Esophagus muscularis mucosa (tissue), 4 donors: ENCODE measurements at regions not wholly inside any gene's neighbourhood (a gene's known extent, or its start where the extent isn't known, plus 50 kb on each side); places are given as distances from the start of the nearest gene placed in this dataset.

Experiments used
- DNase-seq: peaks from one replicate; pipeline ENCODE4 v3.0.0-alpha.2; 2017; ENCODE audit errors: extremely low spot score
- H3K27ac ChIP-seq, 4 donors: fragments of 200-600 bp; sonication (generic); replicated peaks in 1 of 4; 1 replicate in 3 of 4; 2 replicates in 1 of 4; pipeline ENCODE4 v1.5.1; 2016 to 2019; ENCODE audit warnings: mild to moderate bottlenecking in 1 of 4
- H3K27me3 ChIP-seq, 4 donors: fragments of 200-600 bp; sonication (generic); one replicate each; pipeline versions ENCODE4 v1.5.1 to v1.6.0; 2016 to 2019
- H3K36me3 ChIP-seq, 4 donors: fragments of 200-600 bp; sonication (generic); one replicate each; pipeline ENCODE4 v1.5.1; 2016 to 2019
- H3K4me1 ChIP-seq, 4 donors: fragments of 200-600 bp; sonication (generic); one replicate each; pipeline ENCODE4 v1.5.1; 2016 to 2019
- H3K4me3 ChIP-seq, 4 donors: fragments of 200-600 bp; sonication (generic); 1 replicate in 2 of 4; 2 replicates in 2 of 4; pipeline ENCODE4 v1.5.1; 2016 to 2019; ENCODE audit warnings: mild to moderate bottlenecking in 4 of 4, moderate library complexity in 1 of 4
- H3K9me3 ChIP-seq, 4 donors: fragments of 200-600 bp; sonication (generic); 1 replicate in 3 of 4; 2 replicates in 1 of 4; pipeline ENCODE4 v1.5.1; 2016 to 2019
- EP300 ChIP-seq: sonication (generic); formaldehyde crosslinking; IDR thresholded peaks from one replicate; pipeline ENCODE4 v1.6.1; 2017; ENCODE audit warnings: antibody characterized with exemption
- POLR2A ChIP-seq: fragments of 450-650 bp; IDR thresholded peaks from one replicate; pipeline ENCODE4 v1.6.1; 2017; ENCODE audit warnings: antibody characterized with exemption, moderate library complexity, mild to moderate bottlenecking, low read depth
- POLR2AphosphoS5 ChIP-seq, 2 donors: sonication (generic); formaldehyde crosslinking; IDR thresholded peaks; one replicate each; pipeline ENCODE4 v1.6.1; 2017; ENCODE audit warnings: antibody characterized with exemption in 2 of 2
- WGBS: methylation state at CpG from one replicate; pipeline ENCODE4 v1.1.5; 2018; 5-methylcytosine and 5-hydroxymethylcytosine counted together
- intact Hi-C: fragments of 100-400 bp; cut with DNase I; formaldehyde crosslinking; loops from one replicate; pipeline ENCODE4 v1.15.1; 2023
- TF ChIP-seq, protein P1 (sequence below), 3 experiments: fragments of 200-600 bp in 2 of 3; fragments of 450-650 bp in 1 of 3; sonication (generic) in 2 of 3; IDR thresholded peaks; one replicate each; pipeline ENCODE4 v1.5.1; 2017 to 2019; ENCODE audit warnings: antibody characterized with exemption in 3 of 3, mild to moderate bottlenecking in 2 of 3, moderate library complexity in 1 of 3

DNA sequence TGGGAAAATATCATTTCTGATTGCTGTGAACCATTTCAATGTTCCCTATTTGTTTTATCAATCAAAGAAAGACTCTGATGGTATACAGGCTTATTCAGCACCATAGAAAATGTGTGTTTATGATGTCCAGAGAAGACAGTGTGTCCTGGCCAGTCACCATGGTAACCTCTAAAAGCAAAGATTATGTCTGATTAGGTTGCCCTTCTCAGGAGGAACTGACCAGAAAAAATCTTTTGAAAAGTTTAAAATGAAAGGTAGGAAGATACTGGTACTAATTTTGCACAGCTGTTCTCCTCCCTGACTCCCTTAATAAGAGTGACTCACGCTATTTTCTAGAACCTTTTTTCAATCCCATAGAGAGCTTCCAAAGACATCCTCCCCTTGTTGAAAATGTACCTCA, 391.8 kb upstream of the DCN start:
- Histone ChIP-seq H3K27ac (no peak overlapping the region), H3K4me3 (no peak overlapping the region), H3K36me3 (no peaks in the 10 kb centered on the region), H3K4me1 (peaks cover 0 to 19% (median 13%) of the 10 kb centered on the region in 4 donors), H3K9me3 (no peaks in the 10 kb centered on the region), H3K27me3 (no peaks in the 10 kb centered on the region)
- 93% methylated on average over 1 of the region's 1 CpG for WGBS
- TF ChIP-seq POLR2A = no peak
- no peak for TF ChIP-seq POLR2AphosphoS5 (IDR thresholded peaks at IDR 0.05)
- TF ChIP-seq, protein P1, sequence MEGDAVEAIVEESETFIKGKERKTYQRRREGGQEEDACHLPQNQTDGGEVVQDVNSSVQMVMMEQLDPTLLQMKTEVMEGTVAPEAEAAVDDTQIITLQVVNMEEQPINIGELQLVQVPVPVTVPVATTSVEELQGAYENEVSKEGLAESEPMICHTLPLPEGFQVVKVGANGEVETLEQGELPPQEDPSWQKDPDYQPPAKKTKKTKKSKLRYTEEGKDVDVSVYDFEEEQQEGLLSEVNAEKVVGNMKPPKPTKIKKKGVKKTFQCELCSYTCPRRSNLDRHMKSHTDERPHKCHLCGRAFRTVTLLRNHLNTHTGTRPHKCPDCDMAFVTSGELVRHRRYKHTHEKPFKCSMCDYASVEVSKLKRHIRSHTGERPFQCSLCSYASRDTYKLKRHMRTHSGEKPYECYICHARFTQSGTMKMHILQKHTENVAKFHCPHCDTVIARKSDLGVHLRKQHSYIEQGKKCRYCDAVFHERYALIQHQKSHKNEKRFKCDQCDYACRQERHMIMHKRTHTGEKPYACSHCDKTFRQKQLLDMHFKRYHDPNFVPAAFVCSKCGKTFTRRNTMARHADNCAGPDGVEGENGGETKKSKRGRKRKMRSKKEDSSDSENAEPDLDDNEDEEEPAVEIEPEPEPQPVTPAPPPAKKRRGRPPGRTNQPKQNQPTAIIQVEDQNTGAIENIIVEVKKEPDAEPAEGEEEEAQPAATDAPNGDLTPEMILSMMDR (IDR thresholded peaks at IDR 0.05) = no peak
- no peak for TF ChIP-seq EP300
- no peak for DNase-seq
- intact Hi-C loops = loop anchor here (10.0 kb wide), 1 partner anchor 1000 kb away; no protein-coding TSS in a partner anchor

DNA sequence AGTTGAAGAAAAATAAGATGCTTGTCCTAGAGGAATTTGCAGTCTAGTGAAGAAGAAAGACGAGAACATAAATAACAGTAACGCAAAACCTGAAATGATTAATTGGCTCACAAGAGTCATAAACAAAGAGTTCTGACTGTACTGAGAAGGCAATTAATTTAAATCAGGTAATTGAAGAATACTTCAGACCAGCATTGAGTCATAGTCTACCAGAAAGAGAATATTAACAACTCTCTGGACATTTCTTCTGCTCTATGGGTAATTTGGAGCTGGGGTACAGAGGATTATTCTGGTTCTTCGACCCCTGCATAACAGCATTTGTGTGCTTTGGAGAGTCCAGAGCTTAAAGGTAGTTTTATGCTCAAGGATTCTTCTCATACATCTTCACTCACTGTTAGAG, 390.3 kb upstream of the DCN start:
- 86% methylated on average over 3 of the region's 3 CpGs for WGBS
- intact Hi-C loops = loop anchor here (10.0 kb wide), 1 partner anchor 1002 kb away; no protein-coding TSS in a partner anchor

DNA sequence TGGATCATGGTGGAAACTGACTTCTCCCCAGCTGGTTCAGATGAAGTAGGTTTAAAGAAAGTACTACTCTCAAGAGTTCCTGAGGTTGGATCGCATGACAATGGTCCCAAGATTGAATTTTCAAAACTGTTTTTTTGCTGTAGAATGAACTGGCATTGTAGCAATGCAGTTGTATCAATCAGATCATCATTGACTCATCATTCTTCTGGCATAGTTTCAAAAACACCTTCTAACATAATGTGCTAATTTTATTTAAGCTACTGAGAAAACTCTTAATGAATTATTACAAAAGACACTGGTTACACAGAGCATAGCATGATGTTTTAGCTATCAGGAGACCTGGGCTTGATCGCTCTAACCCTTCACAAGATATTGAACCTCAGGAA, 384.5 kb upstream of the DCN start:
- TF ChIP-seq POLR2A (no peak), EP300 (no peak), POLR2AphosphoS5 (IDR thresholded peaks at IDR 0.05) (no peak)
- TF ChIP-seq, protein P1 (IDR thresholded peaks at IDR 0.05) = no peak
- no peak for DNase-seq
- H3K9me3 ChIP-seq = no peaks in the 10 kb centered on the region
- H3K4me1 ChIP-seq = no peaks in the 10 kb centered on the region
- intact Hi-C loops = no loop called here
- no peaks in the 10 kb centered on the region for H3K36me3 ChIP-seq
- H3K27me3 ChIP-seq = no peaks in the 10 kb centered on the region
- H3K4me3 ChIP-seq = no peak overlapping the region
- no peak overlapping the region for H3K27ac ChIP-seq
- WGBS = 97% methylated on average over 2 of the region's 2 CpGs

More for the DNA sequence above, 390.3 kb upstream of the DCN start:
- Histone ChIP-seq H3K4me3 (no peak overlapping the region), H3K36me3 (no peaks in the 10 kb centered on the region), H3K27ac (no peak overlapping the region), H3K27me3 (no peaks in the 10 kb centered on the region), H3K4me1 (peaks cover 0 to 4% (median 0%) of the 10 kb centered on the region in 4 donors), H3K9me3 (no peaks in the 10 kb centered on the region)
- no peak for DNase-seq
- TF ChIP-seq POLR2A = no peak
- no peak for TF ChIP-seq POLR2AphosphoS5 (IDR thresholded peaks at IDR 0.05)
- TF ChIP-seq EP300 = no peak
- TF ChIP-seq, protein P1 (IDR thresholded peaks at IDR 0.05) = no peak

DNA sequence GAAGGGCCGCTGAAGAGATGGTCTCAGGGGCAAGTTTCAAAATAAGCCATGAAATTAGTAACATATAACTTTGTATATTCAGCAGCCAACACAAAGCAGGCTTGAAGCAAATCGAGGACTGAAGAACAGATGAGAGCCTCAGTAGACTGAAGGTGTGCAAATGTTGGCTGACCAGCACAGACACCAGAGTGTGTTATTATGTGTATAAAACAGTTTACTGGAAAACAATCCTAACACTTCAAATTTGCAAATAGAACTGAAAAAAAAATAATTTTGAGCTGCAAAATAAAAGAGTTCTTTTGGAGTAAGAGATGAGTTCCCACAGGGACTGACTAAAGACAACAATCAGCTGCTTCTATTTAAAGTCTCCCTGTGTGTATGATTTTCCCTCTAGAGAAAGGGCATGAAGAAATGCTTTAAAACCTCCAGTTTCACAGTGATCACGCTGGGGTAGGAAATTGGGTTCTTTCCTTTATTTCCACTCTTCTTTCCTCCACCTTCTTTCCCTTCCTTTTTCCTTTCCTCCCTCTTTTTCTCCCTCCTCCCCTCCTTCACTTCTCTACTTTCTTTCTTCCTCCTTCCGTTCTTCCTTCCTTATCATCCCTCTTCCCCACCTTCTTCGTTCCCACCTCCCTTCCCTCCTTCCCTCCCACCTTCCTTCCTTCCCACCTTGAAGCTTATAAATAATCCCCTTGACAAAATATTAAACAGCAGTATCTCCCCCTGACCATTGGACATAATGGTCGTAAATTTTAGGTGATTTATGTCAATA, 383.9 kb upstream of the DCN start:
- H3K4me1 ChIP-seq = no peaks in the 10 kb centered on the region
- H3K9me3 ChIP-seq = no peaks in the 10 kb centered on the region
- no peak for DNase-seq
- H3K27me3 ChIP-seq = no peaks in the 10 kb centered on the region
- no peak for TF ChIP-seq POLR2A
- no peak for TF ChIP-seq POLR2AphosphoS5 (IDR thresholded peaks at IDR 0.05)
- TF ChIP-seq, protein P1 (IDR thresholded peaks at IDR 0.05) = no peak
- TF ChIP-seq EP300 = no peak
- no peaks in the 10 kb centered on the region for H3K36me3 ChIP-seq
- intact Hi-C loops = no loop called here
- H3K27ac ChIP-seq = no peak overlapping the region
- H3K4me3 ChIP-seq = no peak overlapping the region
- WGBS = 83% methylated on average over 6 of the region's 6 CpGs

DNA sequence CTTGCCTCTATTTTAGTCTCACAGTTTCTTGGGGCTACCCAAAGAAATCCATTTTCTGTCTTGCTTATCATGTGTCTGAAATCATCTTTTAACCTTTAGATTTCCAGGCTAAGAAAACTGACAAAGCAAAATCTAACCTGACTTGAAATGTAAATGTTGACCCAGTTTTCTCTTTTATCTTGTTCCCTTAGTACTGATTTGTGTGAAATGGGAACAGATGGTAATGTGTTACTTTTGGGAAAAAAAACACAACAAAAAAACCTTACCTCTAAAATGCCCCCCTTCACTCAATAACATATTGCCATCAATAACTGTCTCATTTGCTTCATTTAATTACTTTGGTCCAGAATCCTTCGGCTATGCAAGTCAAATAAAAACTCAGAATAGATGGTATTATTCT, 383.2 kb upstream of the DCN start:
- TF ChIP-seq POLR2A = no peak
- no peak for TF ChIP-seq POLR2AphosphoS5 (IDR thresholded peaks at IDR 0.05)
- TF ChIP-seq, protein P1 (IDR thresholded peaks at IDR 0.05) = no peak
- TF ChIP-seq EP300 = no peak
- Histone ChIP-seq H3K27ac (no peak overlapping the region), H3K4me1 (no peaks in the 10 kb centered on the region), H3K9me3 (no peaks in the 10 kb centered on the region), H3K4me3 (no peak overlapping the region), H3K27me3 (no peaks in the 10 kb centered on the region), H3K36me3 (no peaks in the 10 kb centered on the region)
- WGBS = 74% methylated on average over 1 of the region's 1 CpG
- no peak for DNase-seq
- intact Hi-C loops = no loop called here
